Body of pancreas (tissue), 4 donors: ENCODE measurements at regions not wholly inside any gene's neighbourhood (a gene's known extent, or its start where the extent isn't known, plus 50 kb on each side); places are given as distances from the start of the nearest gene placed in this dataset.

Source experiments
- ATAC-seq: fragments of 150-250 bp; one replicate; pipeline ENCODE4 v1.9.1; 2016
- DNase-seq, 4 donors: peaks; one replicate each; pipeline ENCODE4 v3.0.0-alpha.2; 2019
- H3K27ac ChIP-seq, 4 donors: fragments of 200-600 bp; sonication (generic); 1 replicate in 3 of 4; 2 replicates in 1 of 4; pipeline versions ENCODE4 v1.5.1 to v1.6.1; 2016 to 2019; ENCODE audit warnings: mild to moderate bottlenecking in 1 of 4, mixed read lengths in 1 of 4, moderate library complexity in 1 of 4
- H3K27me3 ChIP-seq, 2 donors: fragments of 200-600 bp; sonication (generic); one replicate each; pipeline ENCODE4 v1.6.0; 2016; ENCODE audit warnings: mild to moderate bottlenecking in 1 of 2
- H3K36me3 ChIP-seq, 2 donors: fragments of 200-600 bp; sonication (generic); replicated peaks in 1 of 2; 2 replicates each; pipeline ENCODE4 v1.5.1; 2016; ENCODE audit warnings: low read depth in 2 of 2; ENCODE audit not compliant: insufficient read depth in 1 of 2
- H3K4me1 ChIP-seq: fragments of 200-600 bp; sonication (generic); one replicate; pipeline ENCODE4 v1.6.0; 2016
- H3K4me3 ChIP-seq, 2 donors: fragments of 200-600 bp; sonication (generic); 1 replicate in 1 of 2; 2 replicates in 1 of 2; pipeline ENCODE4 v1.5.1; 2016 to 2019
- H3K9me3 ChIP-seq, 3 donors: fragments of 200-600 bp; sonication (generic); 1 replicate in 2 of 3; 2 replicates in 1 of 3; pipeline ENCODE4 v1.5.1; 2016
- CTCF ChIP-seq, 7 experiments: fragments of 450-650 bp in 4 of 7; fragments of 200-600 bp in 3 of 7; sonication (generic) in 3 of 7; IDR thresholded peaks; one replicate each; pipeline ENCODE4 v1.5.1; 2016 to 2019; ENCODE audit warnings: antibody characterized with exemption in 7 of 7
- POLR2A ChIP-seq, 3 donors: fragments of 450-650 bp; IDR thresholded peaks; one replicate each; pipeline ENCODE4 v1.6.1; 2016; ENCODE audit warnings: antibody characterized with exemption in 3 of 3, mild to moderate bottlenecking in 2 of 3
- WGBS, 2 donors: methylation state at CpG; one replicate each; pipeline ENCODE4 v1.1.5; 2017; 5-methylcytosine and 5-hydroxymethylcytosine counted together
- intact Hi-C: fragments of 100-400 bp; cut with DNase I; formaldehyde crosslinking; loops from one replicate; pipeline ENCODE4 v1.15.1; 2023

GRCh38 chr7:54827734-54828133 lies 68.7 kb upstream of the SEC61G start:
- H3K4me1 ChIP-seq = no peaks in the 10 kb centered on the region
- no peak for TF ChIP-seq POLR2A (IDR thresholded peaks at IDR 0.05)
- no peak for TF ChIP-seq CTCF (IDR thresholded peaks at IDR 0.05)
- WGBS, 2 donors = 80 to 85% methylated on average over 4 of the region's 4 CpGs
- intact Hi-C loops = no loop called here
- DNase-seq (no peak), ATAC-seq (no peak)
- H3K4me3 ChIP-seq = no peak overlapping the region
- H3K27ac ChIP-seq = no peak overlapping the region
- no peaks in the 10 kb centered on the region for H3K9me3 ChIP-seq
- H3K36me3 ChIP-seq = no peaks in the 10 kb centered on the region
- no peaks in the 10 kb centered on the region for H3K27me3 ChIP-seq

- no peak overlapping the region for H3K4me3 ChIP-seq
- WGBS, 2 donors = 69 to 75% methylated on average over 4 of the region's 4 CpGs
- H3K27me3 ChIP-seq = no peaks in the 10 kb centered on the region
- no peaks in the 10 kb centered on the region for H3K9me3 ChIP-seq
- no peak overlapping the region for H3K27ac ChIP-seq
- no peaks in the 10 kb centered on the region for H3K4me1 ChIP-seq
- ATAC-seq = no peak
- intact Hi-C loops = no loop called here
- TF ChIP-seq POLR2A (IDR thresholded peaks at IDR 0.05) (no peak), CTCF (IDR thresholded peaks at IDR 0.05) (no peak)
- no peaks in the 10 kb centered on the region for H3K36me3 ChIP-seq
- no peak for DNase-seq
These were observed 72.1 kb upstream of the SEC61G start for GRCh38 chr7:54831046-54831643.

- Histone ChIP-seq H3K4me3 (no peak overlapping the region), H3K9me3 (no peaks in the 10 kb centered on the region), H3K4me1 (no peaks in the 10 kb centered on the region), H3K36me3 (no peaks in the 10 kb centered on the region), H3K27me3 (no peaks in the 10 kb centered on the region), H3K27ac (no peak overlapping the region)
- ATAC-seq (no peak), DNase-seq (no peak)
- intact Hi-C loops = no loop called here
- WGBS, 2 donors = 59 to 73% methylated on average over 7 of the region's 7 CpGs
- TF ChIP-seq CTCF (IDR thresholded peaks at IDR 0.05) (no peak), POLR2A (IDR thresholded peaks at IDR 0.05) (no peak)
These were observed 72.7 kb upstream of the SEC61G start for GRCh38 chr7:54831644-54832095.

- TF ChIP-seq POLR2A (IDR thresholded peaks at IDR 0.05) (no peak), CTCF (IDR thresholded peaks at IDR 0.05) (no peak)
- DNase-seq (no peak), ATAC-seq (no peak)
- no peaks in the 10 kb centered on the region for H3K9me3 ChIP-seq
- 87 to 93% methylated on average over 31 to 39 of the region's 39 CpGs for WGBS, 2 donors
- intact Hi-C loops = no loop called here
- H3K27ac ChIP-seq = no peak overlapping the region
- H3K27me3 ChIP-seq = no peaks in the 10 kb centered on the region
- no peaks in the 10 kb centered on the region for H3K36me3 ChIP-seq
- H3K4me1 ChIP-seq = no peaks in the 10 kb centered on the region
- H3K4me3 ChIP-seq = no peak overlapping the region
These were observed 74.0 kb upstream of the SEC61G start for GRCh38 chr7:54833001-54833467.

- intact Hi-C loops = no loop called here
These were observed 78.2 kb upstream of the SEC61G start for GRCh38 chr7:54837168-54837567.

More at GRCh38 chr7:54837168-54837567, 78.2 kb upstream of the SEC61G start:
- Histone ChIP-seq H3K27ac (no peak overlapping the region), H3K36me3 (no peaks in the 10 kb centered on the region), H3K4me1 (peaks cover 6% of the 10 kb centered on the region), H3K9me3 (no peaks in the 10 kb centered on the region), H3K27me3 (no peaks in the 10 kb centered on the region), H3K4me3 (no peak overlapping the region)
- peak; percentile 28 for ATAC-seq
- no peak for DNase-seq
- 82 to 87% methylated on average over 7 of the region's 7 CpGs for WGBS, 2 donors
- no peak for TF ChIP-seq POLR2A (IDR thresholded peaks at IDR 0.05)
- TF ChIP-seq CTCF (IDR thresholded peaks at IDR 0.05) = no peak
